DND-41 (cell line): ENCODE measurements at regions not wholly inside any gene's neighbourhood (a gene's known extent, or its start where the extent isn't known, plus 50 kb on each side); places are given as distances from the start of the nearest gene placed in this dataset.

Experiments
- EZH2 ChIP-seq: IDR thresholded peaks from 3 replicates; pipeline ENCODE4 v1.6.1; 2012; ENCODE audit warnings: borderline replicate concordance, low read depth, mild to moderate bottlenecking, moderate library complexity, low read length, inconsistent platforms; ENCODE audit not compliant: severe bottlenecking
- TF ChIP-seq, protein P1 (sequence below): IDR thresholded peaks from 2 replicates; pipeline ENCODE4 v1.5.1; 2012; ENCODE audit warnings: borderline replicate concordance, low read length, moderate library complexity, mild to moderate bottlenecking; ENCODE audit not compliant: poor library complexity, severe bottlenecking; ENCODE audit errors: extremely low read depth

DNA sequence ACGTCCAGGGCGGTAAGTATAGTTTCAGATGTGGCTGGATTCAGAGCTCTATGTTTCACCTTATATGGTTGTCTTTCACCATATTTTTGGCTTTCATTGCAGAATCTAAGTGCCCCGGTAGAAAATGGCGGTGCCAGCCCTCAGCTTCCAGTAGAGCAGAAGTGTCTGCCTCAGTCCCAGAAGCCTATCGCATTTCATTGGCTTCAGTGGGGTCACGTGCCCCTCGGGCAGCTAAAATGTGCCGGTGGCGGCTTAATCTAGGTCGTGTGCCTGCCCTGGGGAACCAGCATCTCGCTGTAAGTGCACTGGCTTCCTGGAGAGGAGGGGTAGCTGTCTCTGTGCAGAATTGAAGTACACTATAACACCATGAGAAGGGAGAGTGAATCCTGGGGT lies 107.4 kb upstream of the MAGI3 start:
- TF ChIP-seq EZH2, result no peak
- TF ChIP-seq, protein P1, sequence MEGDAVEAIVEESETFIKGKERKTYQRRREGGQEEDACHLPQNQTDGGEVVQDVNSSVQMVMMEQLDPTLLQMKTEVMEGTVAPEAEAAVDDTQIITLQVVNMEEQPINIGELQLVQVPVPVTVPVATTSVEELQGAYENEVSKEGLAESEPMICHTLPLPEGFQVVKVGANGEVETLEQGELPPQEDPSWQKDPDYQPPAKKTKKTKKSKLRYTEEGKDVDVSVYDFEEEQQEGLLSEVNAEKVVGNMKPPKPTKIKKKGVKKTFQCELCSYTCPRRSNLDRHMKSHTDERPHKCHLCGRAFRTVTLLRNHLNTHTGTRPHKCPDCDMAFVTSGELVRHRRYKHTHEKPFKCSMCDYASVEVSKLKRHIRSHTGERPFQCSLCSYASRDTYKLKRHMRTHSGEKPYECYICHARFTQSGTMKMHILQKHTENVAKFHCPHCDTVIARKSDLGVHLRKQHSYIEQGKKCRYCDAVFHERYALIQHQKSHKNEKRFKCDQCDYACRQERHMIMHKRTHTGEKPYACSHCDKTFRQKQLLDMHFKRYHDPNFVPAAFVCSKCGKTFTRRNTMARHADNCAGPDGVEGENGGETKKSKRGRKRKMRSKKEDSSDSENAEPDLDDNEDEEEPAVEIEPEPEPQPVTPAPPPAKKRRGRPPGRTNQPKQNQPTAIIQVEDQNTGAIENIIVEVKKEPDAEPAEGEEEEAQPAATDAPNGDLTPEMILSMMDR, result no peak
